CD14-positive monocyte (primary cell): ENCODE measurements at regions not wholly inside any gene's neighbourhood (a gene's known extent, or its start where the extent isn't known, plus 50 kb on each side); places are given as distances from the start of the nearest gene placed in this dataset.

Experiments used
- DNase-seq, 3 donors: peaks; one replicate each; pipeline ENCODE4 v3.0.0-alpha.2; 2011 to 2022
- H2AFZ ChIP-seq: 2 replicates; pipeline ENCODE4 v1.6.0; 2012; ENCODE audit warnings: mild to moderate bottlenecking, low read depth, low read length, inconsistent platforms; ENCODE audit not compliant: insufficient read depth, poor library complexity, severe bottlenecking
- H3K27ac ChIP-seq, 2 donors: 1 replicate in 1 of 2; 2 replicates in 1 of 2; pipeline ENCODE4 v1.5.1; 2012 to 2013; ENCODE audit warnings: low read length in 2 of 2, control low read depth in 1 of 2, inconsistent platforms in 1 of 2, low read depth in 1 of 2, mild to moderate bottlenecking in 1 of 2
- H3K27me3 ChIP-seq, 2 donors: one replicate each; pipeline versions ENCODE4 v1.6.0 to v1.6.1; 2011 to 2013; ENCODE audit warnings: low read length in 2 of 2; ENCODE audit not compliant: control insufficient read depth in 2 of 2, insufficient read depth in 2 of 2
- H3K36me3 ChIP-seq, 2 donors: replicated peaks in 1 of 2; 1 replicate in 1 of 2; 2 replicates in 1 of 2; pipeline versions ENCODE4 v1.5.1 to v1.6.1; 2012 to 2013; ENCODE audit warnings: low read length in 2 of 2, control low read depth in 1 of 2, inconsistent platforms in 1 of 2, mild to moderate bottlenecking in 1 of 2; ENCODE audit not compliant: insufficient read depth in 2 of 2, control insufficient read depth in 1 of 2
- H3K4me1 ChIP-seq, 2 donors: 1 replicate in 1 of 2; 2 replicates in 1 of 2; pipeline versions ENCODE4 v1.5.1 to v1.6.1; 2012 to 2013; ENCODE audit warnings: low read length in 2 of 2, control low read depth in 1 of 2, inconsistent platforms in 1 of 2, mild to moderate bottlenecking in 1 of 2, moderate library complexity in 1 of 2; ENCODE audit not compliant: insufficient read depth in 2 of 2, control insufficient read depth in 1 of 2
- H3K4me2 ChIP-seq: replicated peaks from 2 replicates; pipeline ENCODE3; 2012; ENCODE audit warnings: low read length, moderate library complexity, mild to moderate bottlenecking; ENCODE audit not compliant: poor library complexity, severe bottlenecking; ENCODE audit errors: extremely low read depth
- H3K4me3 ChIP-seq, 3 experiments: fragments of 200-600 bp in 1 of 3; sonication (generic) in 1 of 3; replicated peaks in 1 of 3; 1 replicate in 2 of 3; 2 replicates in 1 of 3; pipeline ENCODE4 v1.5.1; 2011 to 2013; ENCODE audit warnings: low read length in 3 of 3, mild to moderate bottlenecking in 3 of 3, control low read depth in 2 of 3, low read depth in 2 of 3, inconsistent platforms in 1 of 3, moderate library complexity in 1 of 3
- H3K79me2 ChIP-seq: 2 replicates; pipeline ENCODE4 v1.6.0; 2012; ENCODE audit warnings: mild to moderate bottlenecking, control low read depth, inconsistent platforms, low read length, moderate library complexity; ENCODE audit not compliant: insufficient read depth
- H3K9ac ChIP-seq: 2 replicates; pipeline ENCODE4 v1.6.0; 2017; ENCODE audit warnings: low read length, mild to moderate bottlenecking; ENCODE audit not compliant: insufficient read depth, poor library complexity, severe bottlenecking
- H3K9me3 ChIP-seq, 2 donors: replicated peaks in 1 of 2; 1 replicate in 1 of 2; 2 replicates in 1 of 2; pipeline versions ENCODE4 v1.5.1 to v1.6.1; 2012 to 2013; ENCODE audit warnings: low read length in 2 of 2, control low read depth in 1 of 2; ENCODE audit not compliant: control insufficient read depth in 1 of 2, insufficient read depth in 1 of 2
- H4K20me1 ChIP-seq: 2 replicates; pipeline ENCODE4 v1.6.0; 2012; ENCODE audit warnings: mild to moderate bottlenecking, low read length, control low read depth, moderate library complexity; ENCODE audit not compliant: insufficient read depth
- H3K27ac Mint-ChIP-seq, 7 donors: one replicate each; pipeline ENCODE4 v1.8.0; 2020; ENCODE audit warnings: mild to moderate bottlenecking in 7 of 7, mixed read lengths in 7 of 7, moderate library complexity in 6 of 7, inconsistent platforms in 2 of 7
- H3K27me3 Mint-ChIP-seq, 3 donors: one replicate each; pipeline ENCODE4 v1.8.0; 2021 to 2022; ENCODE audit warnings: low read depth in 3 of 3, mild to moderate bottlenecking in 3 of 3, mixed read lengths in 3 of 3, moderate library complexity in 3 of 3, inconsistent platforms in 1 of 3
- H3K36me3 Mint-ChIP-seq, 2 donors: one replicate each; pipeline ENCODE4 v1.8.0; 2020; ENCODE audit warnings: mixed read lengths in 2 of 2, inconsistent platforms in 1 of 2, mild to moderate bottlenecking in 1 of 2
- H3K4me1 Mint-ChIP-seq: one replicate; pipeline ENCODE4 v1.8.0; 2020; ENCODE audit warnings: mild to moderate bottlenecking, mixed read lengths
- H3K4me3 Mint-ChIP-seq, 2 donors: one replicate each; pipeline ENCODE4 v1.8.0; 2020; ENCODE audit warnings: mild to moderate bottlenecking in 2 of 2, mixed read lengths in 2 of 2, moderate library complexity in 1 of 2
- H3K9me3 Mint-ChIP-seq, 7 donors: one replicate each; pipeline ENCODE4 v1.8.0; 2020 to 2022; ENCODE audit warnings: mixed read lengths in 7 of 7, mild to moderate bottlenecking in 6 of 7, moderate library complexity in 6 of 7, inconsistent platforms in 2 of 7
- CTCF ChIP-seq: fragments of 200-600 bp; IDR thresholded peaks from one replicate; pipeline ENCODE4 v1.8.0; 2022; ENCODE audit warnings: antibody characterized with exemption, mild to moderate bottlenecking
- WGBS: methylation state at CpG from one replicate; pipeline ENCODE4 v1.1.5; 2013; ENCODE audit warnings: missing lambda C conversion rate; ENCODE audit not compliant: insufficient coverage; 5-methylcytosine and 5-hydroxymethylcytosine counted together
- intact Hi-C, 2 donors: fragments of 100-400 bp; cut with micrococcal nuclease; formaldehyde crosslinking; loops; one replicate each; pipeline versions ENCODE4 v1.15.0 to v1.15.1; 2023

GRCh38 chr16:14351647-14352046 is 278.4 kb downstream of the PARN start:
- Histone ChIP-seq H3K27ac (no peak overlapping the region), H4K20me1 (no peaks in the 10 kb centered on the region), H3K79me2 (no peaks in the 10 kb centered on the region), H3K9me3 (no peaks in the 10 kb centered on the region), H2AFZ (no peak overlapping the region), H3K4me3 (no peak overlapping the region), H3K9ac (no peak overlapping the region), H3K4me1 (peaks cover 14 to 17% of the 10 kb centered on the region in 2 donors), H3K4me2 (no peak overlapping the region), H3K27me3 (no peaks in the 10 kb centered on the region), H3K36me3 (no peaks in the 10 kb centered on the region)
- Mint-ChIP-seq H3K9me3 (peaks cover 0 to 8% (median 0%) of the 10 kb centered on the region in 7 donors), H3K4me1 (peaks cover 13% of the 10 kb centered on the region), H3K27me3 (peaks cover 19 to 31% (median 23%) of the 10 kb centered on the region in 3 donors), H3K36me3 (no peaks in the 10 kb centered on the region), H3K27ac (no peak overlapping the region), H3K4me3 (peak overlapping the region in 1 of 2 donors; percentile 63)
- no peak for DNase-seq
- intact Hi-C loops = loop anchor here in 1 of 2 donors (5.0 kb wide), 1 partner anchor 59 kb away; no protein-coding TSS in a partner anchor
- no peak for TF ChIP-seq CTCF
- WGBS = 94% methylated on average over 3 of the region's 6 CpGs

DNA sequence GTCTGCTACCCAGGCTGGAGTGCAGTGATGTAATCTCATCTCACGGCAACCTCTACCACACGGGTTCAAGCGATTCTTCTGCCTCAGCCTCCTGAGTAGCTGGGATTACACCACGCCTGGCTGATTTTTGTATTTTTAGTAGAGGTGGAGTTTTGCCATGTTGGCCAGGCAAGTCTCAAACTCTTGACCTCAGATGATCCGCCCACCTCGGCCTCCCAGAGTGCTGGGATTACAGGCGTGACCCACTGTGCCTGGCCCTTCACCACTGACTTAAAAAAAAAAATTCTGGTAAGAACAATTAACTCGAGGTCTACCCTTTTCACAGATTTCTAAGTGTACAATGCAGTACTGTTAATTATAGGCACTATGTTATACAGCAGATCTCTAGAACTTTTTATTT is 279.4 kb downstream of the PARN start:
- TF ChIP-seq CTCF = no peak
- Mint-ChIP-seq H3K9me3 (peaks cover 0 to 16% (median 3%) of the 10 kb centered on the region in 7 donors), H3K4me1 (peaks cover 14% of the 10 kb centered on the region), H3K27ac (no peak overlapping the region), H3K27me3 (peaks cover 17 to 28% (median 20%) of the 10 kb centered on the region in 3 donors), H3K4me3 (no peak overlapping the region), H3K36me3 (no peaks in the 10 kb centered on the region)
- no peak overlapping the region for H3K4me2 ChIP-seq
- H3K4me3 ChIP-seq = no peak overlapping the region
- no peak for DNase-seq
- no peaks in the 10 kb centered on the region for H3K27me3 ChIP-seq
- H3K27ac ChIP-seq = no peak overlapping the region
- no peaks in the 10 kb centered on the region for H3K36me3 ChIP-seq
- no peak overlapping the region for H2AFZ ChIP-seq
- H3K79me2 ChIP-seq = no peaks in the 10 kb centered on the region
- no peaks in the 10 kb centered on the region for H4K20me1 ChIP-seq
- WGBS = 89% methylated on average over 3 of the region's 8 CpGs
- H3K9me3 ChIP-seq = no peaks in the 10 kb centered on the region
- peaks cover 9 to 11% of the 10 kb centered on the region in 2 donors for H3K4me1 ChIP-seq
- intact Hi-C loops = loop anchor here in 1 of 2 donors (5.0 kb wide), 1 partner anchor 58 kb away; no protein-coding TSS in a partner anchor
- no peak overlapping the region for H3K9ac ChIP-seq
